GM12878 (cell line): ENCODE measurements at regions not wholly inside any gene's neighbourhood (a gene's known extent, or its start where the extent isn't known, plus 50 kb on each side); places are given as distances from the start of the nearest gene placed in this dataset.
A peak's percentile ranks its signal among the peaks of the same experiment; 100 is the strongest.

Experiments
- CREM ChIP-seq: IDR thresholded peaks from 2 replicates; pipeline ENCODE4 v1.6.1; 2014; ENCODE audit warnings: antibody characterized with exemption, low read depth
- DPF2 ChIP-seq: fragments of 450-650 bp; IDR thresholded peaks from 2 replicates; pipeline ENCODE4 v1.6.1; 2017; ENCODE audit warnings: mild to moderate bottlenecking
- ETV6 ChIP-seq, 2 experiments: fragments of 450-650 bp in 1 of 2; IDR thresholded peaks in 1 of 2; conservative IDR thresholded peaks in 1 of 2; 2 replicates each; pipeline ENCODE4 v1.6.1; 2014; ENCODE audit warnings: antibody characterized with exemption in 1 of 2, borderline replicate concordance in 1 of 2, low read depth in 1 of 2, mild to moderate bottlenecking in 1 of 2, moderate library complexity in 1 of 2
- FOXM1 ChIP-seq: IDR thresholded peaks from 2 replicates; pipeline ENCODE4 v1.6.1; 2012; ENCODE audit warnings: low read depth, mild to moderate bottlenecking, inconsistent platforms, low read length, moderate library complexity
- JUNB ChIP-seq: IDR thresholded peaks from 2 replicates; pipeline ENCODE4 v1.6.1; 2016; ENCODE audit warnings: antibody characterized with exemption, mild to moderate bottlenecking
- PML ChIP-seq: IDR thresholded peaks from 2 replicates; pipeline ENCODE4 v1.6.1; 2012; ENCODE audit warnings: low read length, inconsistent platforms
- POLR2A ChIP-seq: IDR thresholded peaks from 2 replicates; pipeline ENCODE4 v1.6.1; 2011; ENCODE audit warnings: low read depth, mild to moderate bottlenecking, low read length
- RFX5 ChIP-seq: IDR thresholded peaks from 2 replicates; pipeline ENCODE4 v1.6.1; 2011; ENCODE audit warnings: low read depth, low read length, improper control_type of control experiment
- STAT1 ChIP-seq: fragments of 450-650 bp; conservative IDR thresholded peaks from 2 replicates; pipeline ENCODE4 v1.6.1; 2014; ENCODE audit warnings: antibody characterized with exemption, mild to moderate bottlenecking
- YY1 ChIP-seq: IDR thresholded peaks from 2 replicates; pipeline ENCODE4 v1.6.1; 2011; ENCODE audit warnings: low read depth, mild to moderate bottlenecking, low read length
- ZNF622 ChIP-seq: fragments of 450-650 bp; IDR thresholded peaks from 2 replicates; pipeline ENCODE4 v1.6.1; 2017; ENCODE audit warnings: mild to moderate bottlenecking, inconsistent platforms
- TF ChIP-seq, protein P1 (sequence below): fragments of 450-650 bp; IDR thresholded peaks from 2 replicates; pipeline ENCODE4 v1.6.1; 2018; ENCODE audit warnings: mild to moderate bottlenecking, low read depth, moderate library complexity; ENCODE audit not compliant: partially characterized antibody
- TF ChIP-seq, protein P2 (sequence below): fragments of 450-650 bp; IDR thresholded peaks from 2 replicates; pipeline ENCODE4 v1.6.1; 2017; ENCODE audit warnings: borderline replicate concordance
- TF ChIP-seq, protein P3 (sequence below): fragments of 450-650 bp; formaldehyde crosslinking; IDR thresholded peaks from 2 replicates; pipeline ENCODE4 v1.5.0; 2022; ENCODE audit warnings: mild to moderate bottlenecking, missing genetic modification characterization
- TF ChIP-seq, protein P4 (sequence below): IDR thresholded peaks from 2 replicates; pipeline ENCODE4 v1.6.1; 2012; ENCODE audit warnings: low read length, inconsistent platforms
- TF ChIP-seq, protein P5 (sequence below): fragments of 150-350 bp; IDR thresholded peaks from 2 replicates; pipeline ENCODE4 v1.6.1; 2014; ENCODE audit warnings: mild to moderate bottlenecking, low read depth, low read length

DNA sequence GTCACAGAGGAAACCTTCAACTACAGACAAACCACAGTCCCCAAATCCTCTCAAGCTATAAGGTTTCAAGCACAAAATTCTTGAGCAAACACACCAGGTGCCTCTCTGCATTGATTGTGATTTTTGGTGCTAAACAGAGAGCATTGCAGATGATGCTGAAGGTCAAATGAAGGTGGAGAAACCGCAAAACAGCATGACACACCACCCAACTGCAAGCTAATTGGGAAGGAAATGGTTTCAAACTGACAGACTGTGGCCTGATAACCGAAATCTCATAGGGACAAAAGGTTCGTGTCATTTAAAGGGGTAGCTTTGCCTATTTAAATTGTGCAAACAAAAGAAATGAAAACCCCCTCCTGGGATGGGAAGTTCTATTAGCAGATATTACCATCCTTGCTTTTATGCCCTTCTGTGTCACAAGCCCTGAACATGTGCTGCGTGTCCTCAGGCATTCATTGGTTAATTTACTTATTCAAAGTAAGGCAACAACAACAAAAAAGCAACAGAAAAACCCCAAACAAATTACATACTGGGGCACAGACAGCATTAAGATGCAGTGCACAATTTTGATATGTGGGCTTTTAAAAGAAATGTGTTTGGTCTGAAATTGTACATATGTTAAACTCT lies 154.9 kb downstream of the AQP4 start (continued):
- TF ChIP-seq JUNB, result 0 out of 2 replicates have a peak, but pooled peaks have one; percentile 37
- TF ChIP-seq, protein P1, sequence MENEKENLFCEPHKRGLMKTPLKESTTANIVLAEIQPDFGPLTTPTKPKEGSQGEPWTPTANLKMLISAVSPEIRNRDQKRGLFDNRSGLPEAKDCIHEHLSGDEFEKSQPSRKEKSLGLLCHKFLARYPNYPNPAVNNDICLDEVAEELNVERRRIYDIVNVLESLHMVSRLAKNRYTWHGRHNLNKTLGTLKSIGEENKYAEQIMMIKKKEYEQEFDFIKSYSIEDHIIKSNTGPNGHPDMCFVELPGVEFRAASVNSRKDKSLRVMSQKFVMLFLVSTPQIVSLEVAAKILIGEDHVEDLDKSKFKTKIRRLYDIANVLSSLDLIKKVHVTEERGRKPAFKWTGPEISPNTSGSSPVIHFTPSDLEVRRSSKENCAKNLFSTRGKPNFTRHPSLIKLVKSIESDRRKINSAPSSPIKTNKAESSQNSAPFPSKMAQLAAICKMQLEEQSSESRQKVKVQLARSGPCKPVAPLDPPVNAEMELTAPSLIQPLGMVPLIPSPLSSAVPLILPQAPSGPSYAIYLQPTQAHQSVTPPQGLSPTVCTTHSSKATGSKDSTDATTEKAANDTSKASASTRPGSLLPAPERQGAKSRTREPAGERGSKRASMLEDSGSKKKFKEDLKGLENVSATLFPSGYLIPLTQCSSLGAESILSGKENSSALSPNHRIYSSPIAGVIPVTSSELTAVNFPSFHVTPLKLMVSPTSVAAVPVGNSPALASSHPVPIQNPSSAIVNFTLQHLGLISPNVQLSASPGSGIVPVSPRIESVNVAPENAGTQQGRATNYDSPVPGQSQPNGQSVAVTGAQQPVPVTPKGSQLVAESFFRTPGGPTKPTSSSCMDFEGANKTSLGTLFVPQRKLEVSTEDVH, result no peak
- TF ChIP-seq RFX5, result no peak
- TF ChIP-seq ETV6 (conservative IDR thresholded peaks at IDR 0.05 in 1 of 2, IDR thresholded peaks at IDR 0.05 in 1 of 2; ENCODE audit: borderline replicate concordance in 1 of 2, low read depth in 1 of 2), result no peak; a peak in 1 of 4 replicates
- TF ChIP-seq, protein P2, sequence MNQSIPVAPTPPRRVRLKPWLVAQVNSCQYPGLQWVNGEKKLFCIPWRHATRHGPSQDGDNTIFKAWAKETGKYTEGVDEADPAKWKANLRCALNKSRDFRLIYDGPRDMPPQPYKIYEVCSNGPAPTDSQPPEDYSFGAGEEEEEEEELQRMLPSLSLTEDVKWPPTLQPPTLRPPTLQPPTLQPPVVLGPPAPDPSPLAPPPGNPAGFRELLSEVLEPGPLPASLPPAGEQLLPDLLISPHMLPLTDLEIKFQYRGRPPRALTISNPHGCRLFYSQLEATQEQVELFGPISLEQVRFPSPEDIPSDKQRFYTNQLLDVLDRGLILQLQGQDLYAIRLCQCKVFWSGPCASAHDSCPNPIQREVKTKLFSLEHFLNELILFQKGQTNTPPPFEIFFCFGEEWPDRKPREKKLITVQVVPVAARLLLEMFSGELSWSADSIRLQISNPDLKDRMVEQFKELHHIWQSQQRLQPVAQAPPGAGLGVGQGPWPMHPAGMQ, result no peak
- TF ChIP-seq STAT1, result no peak
- TF ChIP-seq PML, result no peak
- TF ChIP-seq, protein P3, sequence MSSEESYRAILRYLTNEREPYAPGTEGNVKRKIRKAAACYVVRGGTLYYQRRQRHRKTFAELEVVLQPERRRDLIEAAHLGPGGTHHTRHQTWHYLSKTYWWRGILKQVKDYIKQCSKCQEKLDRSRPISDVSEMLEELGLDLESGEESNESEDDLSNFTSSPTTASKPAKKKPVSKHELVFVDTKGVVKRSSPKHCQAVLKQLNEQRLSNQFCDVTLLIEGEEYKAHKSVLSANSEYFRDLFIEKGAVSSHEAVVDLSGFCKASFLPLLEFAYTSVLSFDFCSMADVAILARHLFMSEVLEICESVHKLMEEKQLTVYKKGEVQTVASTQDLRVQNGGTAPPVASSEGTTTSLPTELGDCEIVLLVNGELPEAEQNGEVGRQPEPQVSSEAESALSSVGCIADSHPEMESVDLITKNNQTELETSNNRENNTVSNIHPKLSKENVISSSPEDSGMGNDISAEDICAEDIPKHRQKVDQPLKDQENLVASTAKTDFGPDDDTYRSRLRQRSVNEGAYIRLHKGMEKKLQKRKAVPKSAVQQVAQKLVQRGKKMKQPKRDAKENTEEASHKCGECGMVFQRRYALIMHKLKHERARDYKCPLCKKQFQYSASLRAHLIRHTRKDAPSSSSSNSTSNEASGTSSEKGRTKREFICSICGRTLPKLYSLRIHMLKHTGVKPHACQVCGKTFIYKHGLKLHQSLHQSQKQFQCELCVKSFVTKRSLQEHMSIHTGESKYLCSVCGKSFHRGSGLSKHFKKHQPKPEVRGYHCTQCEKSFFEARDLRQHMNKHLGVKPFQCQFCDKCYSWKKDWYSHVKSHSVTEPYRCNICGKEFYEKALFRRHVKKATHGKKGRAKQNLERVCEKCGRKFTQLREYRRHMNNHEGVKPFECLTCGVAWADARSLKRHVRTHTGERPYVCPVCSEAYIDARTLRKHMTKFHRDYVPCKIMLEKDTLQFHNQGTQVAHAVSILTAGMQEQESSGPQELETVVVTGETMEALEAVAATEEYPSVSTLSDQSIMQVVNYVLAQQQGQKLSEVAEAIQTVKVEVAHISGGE, result no peak
- no peak for TF ChIP-seq POLR2A
- no peak for TF ChIP-seq YY1
- TF ChIP-seq DPF2, result peak; percentile 88
- TF ChIP-seq, protein P4, sequence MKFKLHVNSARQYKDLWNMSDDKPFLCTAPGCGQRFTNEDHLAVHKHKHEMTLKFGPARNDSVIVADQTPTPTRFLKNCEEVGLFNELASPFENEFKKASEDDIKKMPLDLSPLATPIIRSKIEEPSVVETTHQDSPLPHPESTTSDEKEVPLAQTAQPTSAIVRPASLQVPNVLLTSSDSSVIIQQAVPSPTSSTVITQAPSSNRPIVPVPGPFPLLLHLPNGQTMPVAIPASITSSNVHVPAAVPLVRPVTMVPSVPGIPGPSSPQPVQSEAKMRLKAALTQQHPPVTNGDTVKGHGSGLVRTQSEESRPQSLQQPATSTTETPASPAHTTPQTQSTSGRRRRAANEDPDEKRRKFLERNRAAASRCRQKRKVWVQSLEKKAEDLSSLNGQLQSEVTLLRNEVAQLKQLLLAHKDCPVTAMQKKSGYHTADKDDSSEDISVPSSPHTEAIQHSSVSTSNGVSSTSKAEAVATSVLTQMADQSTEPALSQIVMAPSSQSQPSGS, result peak; percentile 47; the same call in 1 of the 2 replicates
- no peak for TF ChIP-seq ZNF622
- TF ChIP-seq CREM, result peak; percentile 53
- TF ChIP-seq FOXM1, result no peak
- TF ChIP-seq, protein P5, sequence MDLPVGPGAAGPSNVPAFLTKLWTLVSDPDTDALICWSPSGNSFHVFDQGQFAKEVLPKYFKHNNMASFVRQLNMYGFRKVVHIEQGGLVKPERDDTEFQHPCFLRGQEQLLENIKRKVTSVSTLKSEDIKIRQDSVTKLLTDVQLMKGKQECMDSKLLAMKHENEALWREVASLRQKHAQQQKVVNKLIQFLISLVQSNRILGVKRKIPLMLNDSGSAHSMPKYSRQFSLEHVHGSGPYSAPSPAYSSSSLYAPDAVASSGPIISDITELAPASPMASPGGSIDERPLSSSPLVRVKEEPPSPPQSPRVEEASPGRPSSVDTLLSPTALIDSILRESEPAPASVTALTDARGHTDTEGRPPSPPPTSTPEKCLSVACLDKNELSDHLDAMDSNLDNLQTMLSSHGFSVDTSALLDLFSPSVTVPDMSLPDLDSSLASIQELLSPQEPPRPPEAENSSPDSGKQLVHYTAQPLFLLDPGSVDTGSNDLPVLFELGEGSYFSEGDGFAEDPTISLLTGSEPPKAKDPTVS, result no peak
